Stomach (tissue), 4 donors: ENCODE measurements at regions not wholly inside any gene's neighbourhood (a gene's known extent, or its start where the extent isn't known, plus 50 kb on each side); places are given as distances from the start of the nearest gene placed in this dataset.

Experiments
- EP300 ChIP-seq: sonication (generic); formaldehyde crosslinking; IDR thresholded peaks from one replicate; pipeline ENCODE4 v1.6.1; 2017; ENCODE audit warnings: antibody characterized with exemption
- POLR2A ChIP-seq, 4 donors: fragments of 450-650 bp; IDR thresholded peaks; one replicate each; pipeline ENCODE4 v1.6.1; 2016; ENCODE audit warnings: antibody characterized with exemption in 4 of 4, control low read depth in 2 of 4, mild to moderate bottlenecking in 1 of 4, moderate library complexity in 1 of 4
- POLR2AphosphoS5 ChIP-seq, 3 donors: sonication (generic); formaldehyde crosslinking; IDR thresholded peaks; one replicate each; pipeline ENCODE4 v1.6.1; 2016; ENCODE audit warnings: antibody characterized with exemption in 3 of 3
- TF ChIP-seq, protein P1 (sequence below), 7 experiments: fragments of 450-650 bp in 4 of 7; fragments of 200-600 bp in 3 of 7; sonication (generic) in 3 of 7; IDR thresholded peaks; one replicate each; pipeline ENCODE4 v1.5.1; 2016 to 2019; ENCODE audit warnings: antibody characterized with exemption in 7 of 7, control low read depth in 2 of 7, mild to moderate bottlenecking in 1 of 7

DNA sequence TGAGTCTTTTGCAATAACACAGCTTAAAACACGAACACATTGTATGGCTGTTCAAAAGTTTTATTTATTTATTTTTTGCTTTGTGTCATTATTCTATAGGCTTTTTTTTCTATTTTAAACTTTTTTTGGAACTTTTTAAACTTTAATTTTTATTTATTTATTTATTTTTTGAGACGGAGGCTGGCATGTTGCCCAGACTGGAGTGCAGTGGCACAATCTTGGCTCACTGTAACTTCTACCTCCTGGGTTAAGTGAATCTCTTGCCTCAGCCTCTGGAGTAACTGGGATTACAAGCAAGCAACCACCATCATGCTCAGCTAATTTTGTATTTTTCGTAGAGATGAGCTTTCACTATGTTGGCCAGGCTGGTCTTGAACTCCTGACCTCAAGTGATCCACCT, 88.3 kb upstream of the GADD45A start:
- no peak for TF ChIP-seq EP300
- no peak for TF ChIP-seq POLR2A (IDR thresholded peaks at IDR 0.05)
- TF ChIP-seq, protein P1, sequence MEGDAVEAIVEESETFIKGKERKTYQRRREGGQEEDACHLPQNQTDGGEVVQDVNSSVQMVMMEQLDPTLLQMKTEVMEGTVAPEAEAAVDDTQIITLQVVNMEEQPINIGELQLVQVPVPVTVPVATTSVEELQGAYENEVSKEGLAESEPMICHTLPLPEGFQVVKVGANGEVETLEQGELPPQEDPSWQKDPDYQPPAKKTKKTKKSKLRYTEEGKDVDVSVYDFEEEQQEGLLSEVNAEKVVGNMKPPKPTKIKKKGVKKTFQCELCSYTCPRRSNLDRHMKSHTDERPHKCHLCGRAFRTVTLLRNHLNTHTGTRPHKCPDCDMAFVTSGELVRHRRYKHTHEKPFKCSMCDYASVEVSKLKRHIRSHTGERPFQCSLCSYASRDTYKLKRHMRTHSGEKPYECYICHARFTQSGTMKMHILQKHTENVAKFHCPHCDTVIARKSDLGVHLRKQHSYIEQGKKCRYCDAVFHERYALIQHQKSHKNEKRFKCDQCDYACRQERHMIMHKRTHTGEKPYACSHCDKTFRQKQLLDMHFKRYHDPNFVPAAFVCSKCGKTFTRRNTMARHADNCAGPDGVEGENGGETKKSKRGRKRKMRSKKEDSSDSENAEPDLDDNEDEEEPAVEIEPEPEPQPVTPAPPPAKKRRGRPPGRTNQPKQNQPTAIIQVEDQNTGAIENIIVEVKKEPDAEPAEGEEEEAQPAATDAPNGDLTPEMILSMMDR (IDR thresholded peaks at IDR 0.05): no peak
- TF ChIP-seq POLR2AphosphoS5 (IDR thresholded peaks at IDR 0.05): no peak
